Cardiac muscle cell (in vitro differentiated cells and primary cell): ENCODE measurements at regions not wholly inside any gene's neighbourhood (a gene's known extent, or its start where the extent isn't known, plus 50 kb on each side); places are given as distances from the start of the nearest gene placed in this dataset.
A peak's percentile ranks its signal among the peaks of the same experiment; 100 is the strongest.

Experiments
- DNase-seq, 2 donors: peaks; one replicate each; pipeline versions ENCODE4 v3.0.0 to v3.0.0-alpha.2; 2010 to 2017; ENCODE audit warnings: low read depth in 1 of 2, low spot score in 1 of 2
- H3K27ac ChIP-seq: fragments of 200-600 bp; sonication (generic); 2 replicates; pipeline ENCODE4 v1.5.1; 2016
- H3K27me3 ChIP-seq: fragments of 200-600 bp; sonication (generic); 2 replicates; pipeline ENCODE4 v1.6.0; 2016; ENCODE audit warnings: control low read depth
- H3K36me3 ChIP-seq: fragments of 200-600 bp; sonication (generic); 2 replicates; pipeline ENCODE4 v1.5.1; 2016; ENCODE audit warnings: control low read depth
- H3K4me1 ChIP-seq: fragments of 200-600 bp; sonication (generic); 2 replicates; pipeline ENCODE4 v1.8.1; 2017; ENCODE audit warnings: low read depth, mild to moderate bottlenecking, mixed run types
- H3K4me3 ChIP-seq: fragments of 200-600 bp; sonication (generic); 2 replicates; pipeline ENCODE4 v1.5.1; 2016; ENCODE audit warnings: mild to moderate bottlenecking
- H3K9me3 ChIP-seq: fragments of 200-600 bp; sonication (generic); 2 replicates; pipeline ENCODE4 v1.5.1; 2017; ENCODE audit warnings: low read depth, mild to moderate bottlenecking, control low read depth
- CTCF ChIP-seq: IDR thresholded peaks from 2 replicates; pipeline ENCODE4 v1.5.1; 2012; ENCODE audit warnings: low read depth, mild to moderate bottlenecking, low read length

DNA sequence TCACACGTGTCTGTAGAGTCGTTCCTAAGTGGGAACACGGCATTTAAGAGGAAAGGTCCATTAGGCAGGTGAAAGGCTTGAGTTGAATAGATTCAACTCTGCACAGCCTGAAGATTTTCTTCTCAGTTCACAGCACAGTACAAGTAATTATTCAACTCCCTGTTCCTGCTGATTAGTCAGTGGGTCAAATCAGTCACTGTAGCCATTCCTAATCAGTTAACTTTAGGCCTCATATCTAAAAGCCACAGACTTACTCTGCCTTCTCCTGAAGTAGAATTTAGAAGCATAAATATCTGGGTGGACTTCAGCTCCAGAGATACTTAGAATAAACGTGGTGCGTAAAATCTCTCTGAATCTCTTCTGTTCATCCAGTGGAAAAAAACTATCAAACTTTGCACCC is 872.4 kb downstream of the C6orf118 start:
- Histone ChIP-seq H3K27ac (no peak overlapping the region), H3K4me1 (no peaks in the 10 kb centered on the region), H3K36me3 (no peaks in the 10 kb centered on the region), H3K4me3 (no peak overlapping the region), H3K27me3 (no peaks in the 10 kb centered on the region), H3K9me3 (no peaks in the 10 kb centered on the region)
- no peak for TF ChIP-seq CTCF
- DNase-seq, result peak in 1 of 2 donors; percentile 1

DNA sequence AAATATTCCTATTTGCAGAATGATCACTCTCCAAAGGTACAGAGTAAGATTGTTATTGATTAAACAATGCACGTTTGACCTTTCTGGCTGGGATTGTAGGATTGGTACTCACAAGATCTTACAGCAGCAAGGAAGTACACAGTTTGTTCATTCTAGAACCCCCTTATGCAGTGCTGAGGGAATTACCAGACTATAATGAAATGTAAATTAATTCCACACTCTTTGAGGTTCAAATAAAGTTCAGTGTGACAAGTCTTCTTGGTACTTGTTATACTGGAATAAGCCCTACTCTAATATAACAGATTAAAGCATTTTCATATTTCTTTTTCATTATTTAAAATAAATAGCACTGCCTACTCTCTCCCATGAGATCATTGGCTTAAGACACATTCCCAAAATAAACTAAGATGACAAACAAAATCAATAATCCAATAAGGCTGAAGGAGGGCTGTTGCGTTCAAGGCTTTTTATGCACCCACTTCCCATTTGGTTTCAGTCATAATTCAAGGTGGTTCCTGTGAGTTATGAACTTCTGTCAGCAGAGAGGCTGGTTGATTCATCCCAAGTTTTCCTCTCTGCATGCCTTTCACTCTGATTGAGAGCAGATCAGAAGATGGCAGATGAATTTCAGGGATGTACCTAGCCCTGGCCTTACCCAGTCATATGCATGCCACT is 881.5 kb downstream of the C6orf118 start:
- Histone ChIP-seq H3K27ac (no peak overlapping the region), H3K36me3 (no peaks in the 10 kb centered on the region), H3K9me3 (no peaks in the 10 kb centered on the region)

GRCh38 chr6:164424489-164424888 is 884.9 kb downstream of the C6orf118 start:
- Histone ChIP-seq H3K9me3 (no peaks in the 10 kb centered on the region), H3K36me3 (no peaks in the 10 kb centered on the region), H3K27me3 (no peaks in the 10 kb centered on the region), H3K27ac (no peak overlapping the region), H3K4me3 (no peak overlapping the region), H3K4me1 (no peaks in the 10 kb centered on the region)
- no peak for TF ChIP-seq CTCF
- no peak for DNase-seq

More for the DNA sequence above, 881.5 kb downstream of the C6orf118 start:
- Histone ChIP-seq H3K27me3 (no peaks in the 10 kb centered on the region), H3K4me1 (no peaks in the 10 kb centered on the region), H3K4me3 (no peak overlapping the region)
- no peak for DNase-seq
- TF ChIP-seq CTCF, result no peak

DNA sequence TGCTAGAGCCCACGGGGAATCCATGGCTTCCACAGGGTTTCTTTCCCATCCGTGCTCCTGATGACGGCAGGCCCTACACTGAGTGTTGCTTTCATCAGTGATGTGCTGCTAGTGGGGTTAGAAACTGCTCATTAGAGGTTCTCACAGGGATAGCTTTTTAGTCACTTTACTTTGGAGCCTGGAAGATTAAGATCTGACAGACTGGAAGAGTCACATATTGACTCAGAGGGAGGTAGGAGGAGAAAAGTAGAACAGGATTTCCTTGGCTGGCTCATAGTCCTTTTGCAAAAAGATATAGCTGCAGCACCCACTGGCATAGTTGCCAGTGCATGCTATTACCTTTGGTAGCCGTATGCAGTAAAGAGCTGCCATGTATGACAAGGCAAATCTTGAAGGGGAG is 890.3 kb downstream of the C6orf118 start:
- TF ChIP-seq CTCF, result no peak
- no peaks in the 10 kb centered on the region for H3K36me3 ChIP-seq
- no peak overlapping the region for H3K4me3 ChIP-seq
- H3K27ac ChIP-seq, result no peak overlapping the region
- DNase-seq, result no peak
- no peaks in the 10 kb centered on the region for H3K9me3 ChIP-seq
- no peaks in the 10 kb centered on the region for H3K4me1 ChIP-seq
- no peaks in the 10 kb centered on the region for H3K27me3 ChIP-seq

DNA sequence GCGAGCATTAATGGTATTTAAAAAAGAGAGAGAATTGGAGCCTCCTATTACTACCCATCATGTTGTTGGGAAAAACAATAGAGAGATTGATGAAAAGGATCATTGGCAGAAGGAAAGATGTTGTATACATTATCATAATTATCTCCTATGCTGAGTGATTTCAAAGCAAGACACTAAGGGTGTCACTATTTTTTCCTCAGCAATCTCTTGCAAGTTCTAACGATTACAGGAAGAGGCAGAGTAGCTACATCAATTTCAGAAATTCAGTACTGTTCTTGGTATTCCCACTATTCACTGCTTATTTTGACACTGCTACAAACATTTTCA is 891.2 kb downstream of the C6orf118 start:
- no peak overlapping the region for H3K27ac ChIP-seq
- DNase-seq, result no peak
- H3K27me3 ChIP-seq, result no peaks in the 10 kb centered on the region
- no peak for TF ChIP-seq CTCF
- H3K4me1 ChIP-seq, result no peaks in the 10 kb centered on the region
- no peak overlapping the region for H3K4me3 ChIP-seq
- no peaks in the 10 kb centered on the region for H3K9me3 ChIP-seq
- H3K36me3 ChIP-seq, result no peaks in the 10 kb centered on the region
